ENCODE measurements at regions not wholly inside any gene's neighbourhood (a gene's known extent, or its start where the extent isn't known, plus 50 kb on each side); places are given as distances from the start of the nearest gene placed in this dataset.

DNA sequence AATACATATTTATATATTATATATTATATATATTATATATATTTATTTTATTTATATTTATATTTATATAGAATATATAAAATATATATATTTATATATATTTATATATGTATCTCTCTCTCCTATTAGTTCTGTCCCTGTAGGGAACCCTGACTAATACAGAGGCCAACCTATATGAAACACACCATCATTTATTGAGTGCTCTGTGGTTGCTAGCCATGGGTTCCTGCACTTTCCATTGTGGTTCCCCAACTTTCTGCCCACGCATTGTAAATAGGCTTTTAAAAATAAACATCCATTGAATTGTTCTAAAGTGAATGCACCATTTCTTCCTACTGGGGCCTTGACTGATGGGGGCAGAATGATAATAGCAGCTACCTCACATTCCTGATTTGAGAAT is 93.8 kb upstream of the SESN3 start:
- TF ChIP-seq, protein P1, sequence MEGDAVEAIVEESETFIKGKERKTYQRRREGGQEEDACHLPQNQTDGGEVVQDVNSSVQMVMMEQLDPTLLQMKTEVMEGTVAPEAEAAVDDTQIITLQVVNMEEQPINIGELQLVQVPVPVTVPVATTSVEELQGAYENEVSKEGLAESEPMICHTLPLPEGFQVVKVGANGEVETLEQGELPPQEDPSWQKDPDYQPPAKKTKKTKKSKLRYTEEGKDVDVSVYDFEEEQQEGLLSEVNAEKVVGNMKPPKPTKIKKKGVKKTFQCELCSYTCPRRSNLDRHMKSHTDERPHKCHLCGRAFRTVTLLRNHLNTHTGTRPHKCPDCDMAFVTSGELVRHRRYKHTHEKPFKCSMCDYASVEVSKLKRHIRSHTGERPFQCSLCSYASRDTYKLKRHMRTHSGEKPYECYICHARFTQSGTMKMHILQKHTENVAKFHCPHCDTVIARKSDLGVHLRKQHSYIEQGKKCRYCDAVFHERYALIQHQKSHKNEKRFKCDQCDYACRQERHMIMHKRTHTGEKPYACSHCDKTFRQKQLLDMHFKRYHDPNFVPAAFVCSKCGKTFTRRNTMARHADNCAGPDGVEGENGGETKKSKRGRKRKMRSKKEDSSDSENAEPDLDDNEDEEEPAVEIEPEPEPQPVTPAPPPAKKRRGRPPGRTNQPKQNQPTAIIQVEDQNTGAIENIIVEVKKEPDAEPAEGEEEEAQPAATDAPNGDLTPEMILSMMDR (IDR thresholded peaks at IDR 0.05) = no peak
- TF ChIP-seq POLR2A (IDR thresholded peaks at IDR 0.05) = no peak

Data from Peyer's patch (tissue), 4 donors.